K562 (cell line): ENCODE measurements at regions not wholly inside any gene's neighbourhood (a gene's known extent, or its start where the extent isn't known, plus 50 kb on each side); places are given as distances from the start of the nearest gene placed in this dataset.

ENCODE experiments used
- ATAC-seq: fragments of 200-7000 bp; cut with Tn5 transposase; 3 replicates; pipeline ENCODE4 v1.9.1; 2020; ENCODE audit warnings: moderate library complexity
- BruUV-seq: library from RNA; stranded (reverse); fragments of 400-500 nt; replicated peaks from 2 replicates; lab custom pipeline; 2021; lab: Mats Ljungman, UMichigan
- CTCF ChIA-PET: fragments of 300-600 bp; formaldehyde crosslinking; extraction: SDS; loops from one replicate; lab custom pipeline; 2021; ENCODE audit warnings: low intra/inter-chr PET ratio; lab: Yijun Ruan, JAX
- POLR2A ChIA-PET: fragments of 300-600, 350-650 bp; sonication (Branson Sonifier 250); formaldehyde crosslinking; extraction: SDS; loops from one replicate; lab custom pipeline; 2021; ENCODE audit warnings: antibody characterized with exemption, inconsistent platforms; lab: Yijun Ruan, JAX
- DNase-seq, 4 experiments: peaks; one replicate each; pipeline versions ENCODE4 v3.0.0 to v3.0.0-alpha.2; 2011 to 2018; ENCODE audit warnings: low spot score in 3 of 4, mixed read lengths in 3 of 4; ENCODE audit errors: extremely low read depth in 1 of 4
- FAIRE-seq: peaks from 2 replicates; lab custom pipeline; 2011; peaks lifted over from hg19 to GRCh38; lab: Jason Lieb, UNC
- H2AFZ ChIP-seq: 2 replicates; pipeline ENCODE4 v1.6.0; 2011; ENCODE audit warnings: low read depth, low read length, control low read depth, inconsistent platforms
- H3K27ac ChIP-seq: fragments of 200-600 bp; 3 replicates; pipeline ENCODE4 v1.8.0; 2011; ENCODE audit warnings: low read depth, mild to moderate bottlenecking, control low read depth, inconsistent platforms, low read length, moderate library complexity, mixed read lengths; ENCODE audit errors: extremely low read depth
- H3K27me3 ChIP-seq, 2 experiments: fragments of 300-600 bp in 1 of 2; 2 replicates in 1 of 2; 3 replicates in 1 of 2; pipeline versions ENCODE4 v1.6.0 to v1.8.0; 2011; ENCODE audit warnings: inconsistent platforms in 2 of 2, low read length in 2 of 2, mild to moderate bottlenecking in 1 of 2, mixed read lengths in 1 of 2, moderate library complexity in 1 of 2; ENCODE audit not compliant: control insufficient read depth in 2 of 2, insufficient read depth in 2 of 2
- H3K36me3 ChIP-seq: fragments of 300-600 bp; 3 replicates; pipeline ENCODE4 v1.8.0; 2011; ENCODE audit warnings: mild to moderate bottlenecking, low read length, inconsistent platforms; ENCODE audit not compliant: control insufficient read depth, insufficient read depth
- H3K4me1 ChIP-seq, 2 experiments: fragments of 200-600 bp in 1 of 2; replicated peaks in 1 of 2; 2 replicates in 1 of 2; 3 replicates in 1 of 2; pipeline versions ENCODE4 v1.5.1 to v1.8.0; 2011; ENCODE audit warnings: inconsistent platforms in 2 of 2, low read length in 2 of 2, mild to moderate bottlenecking in 1 of 2, mixed read lengths in 1 of 2, moderate library complexity in 1 of 2; ENCODE audit not compliant: control insufficient read depth in 2 of 2, insufficient read depth in 2 of 2
- H3K4me2 ChIP-seq: 2 replicates; pipeline ENCODE4 v1.6.1; 2011; ENCODE audit warnings: low read length, control low read depth, inconsistent platforms, mixed read lengths; ENCODE audit not compliant: insufficient read depth
- H3K4me3 ChIP-seq: fragments of 200-600 bp; sonication (generic), shearing (Covaris generic); 2 replicates; pipeline ENCODE4 v1.5.1; 2016; ENCODE audit warnings: control low read depth, inconsistent platforms
- H3K79me2 ChIP-seq: fragments of 200-600 bp; 3 replicates; pipeline ENCODE4 v1.8.0; 2011; ENCODE audit warnings: low read length, inconsistent platforms; ENCODE audit not compliant: control insufficient read depth, insufficient read depth
- H3K9ac ChIP-seq, 2 experiments: 2 replicates each; pipeline versions ENCODE4 v1.6.0 to v1.6.1; 2011; ENCODE audit warnings: low read depth in 2 of 2, low read length in 2 of 2, control low read depth in 1 of 2, inconsistent platforms in 1 of 2, mild to moderate bottlenecking in 1 of 2, mixed read lengths in 1 of 2; ENCODE audit not compliant: insufficient read depth in 1 of 2
- H3K9me1 ChIP-seq: one replicate; pipeline ENCODE4 v1.6.0; 2011; ENCODE audit warnings: inconsistent platforms, mild to moderate bottlenecking, low read length, moderate library complexity; ENCODE audit not compliant: control insufficient read depth, insufficient read depth
- H3K9me3 ChIP-seq: replicated peaks from 2 replicates; pipeline ENCODE4 v1.5.1; 2011; ENCODE audit warnings: low read depth, low read length, inconsistent platforms; ENCODE audit not compliant: control insufficient read depth, insufficient read depth
- H4K20me1 ChIP-seq: replicated peaks from 2 replicates; pipeline ENCODE4 v1.6.1; 2011; ENCODE audit warnings: low read length, inconsistent platforms, mixed read lengths; ENCODE audit not compliant: control insufficient read depth, insufficient read depth
- BACH1 ChIP-seq: fragments of 200-800 bp; sonication (Bioruptor generic); IDR thresholded peaks from 2 replicates; pipeline ENCODE4 v1.6.1; 2016; ENCODE audit warnings: missing genetic modification characterization, missing compliant biosample characterization
- ZBTB34 ChIP-seq: fragments of 250-450 bp; sonication (Bioruptor Pico); IDR thresholded peaks from 2 replicates; pipeline ENCODE4 v1.8.0; 2021; ENCODE audit warnings: mild to moderate bottlenecking, moderate library complexity
- WGBS: fragments of 100-300 bp; shearing (Covaris generic); methylation state at CpG from one replicate; pipeline ENCODE4 v1.1.6; 2016; ENCODE audit warnings: low coverage, mixed read lengths; ENCODE audit not compliant: insufficient coverage; ENCODE audit errors: missing lambda C conversion rate; 5-methylcytosine and 5-hydroxymethylcytosine counted together
- in situ Hi-C: fragments of 300-500 bp; cut with MboI; formaldehyde crosslinking; loops from 4 replicates; pipeline ENCODE4 v1.15.0; 2018; ENCODE audit warnings: inconsistent platforms, mixed read lengths
- intact Hi-C: fragments of 100-400 bp; cut with micrococcal nuclease; formaldehyde crosslinking; loops from 2 replicates; pipeline ENCODE4 v1.14.2; 2022
- TF ChIP-seq, protein P1 (sequence below): fragments of 450-650 bp; formaldehyde crosslinking; IDR thresholded peaks from 2 replicates; pipeline ENCODE4 v1.4.0; 2022; ENCODE audit warnings: missing genetic modification characterization

- peaks cover 0 to 18% of the 10 kb centered on the region in 2 experiments; a peak in 2 of 5 replicates for H3K4me1 ChIP-seq
- ChIA-PET CTCF (no interaction called here), POLR2A (no interaction called here)
- intact Hi-C loops: no loop called here
- no peak for DNase-seq
- no peaks in the 10 kb centered on the region for H3K9me3 ChIP-seq
- H2AFZ ChIP-seq: no peak overlapping the region
- no TSS peak for BruUV-seq
- H3K4me3 ChIP-seq: no peak overlapping the region
- FAIRE-seq: no peak
- WGBS: 57% methylated on average over 1 of the region's 2 CpGs
- H3K36me3 ChIP-seq: no peaks in the 10 kb centered on the region
- in situ Hi-C loops: no loop called here
- TF ChIP-seq, protein P1, sequence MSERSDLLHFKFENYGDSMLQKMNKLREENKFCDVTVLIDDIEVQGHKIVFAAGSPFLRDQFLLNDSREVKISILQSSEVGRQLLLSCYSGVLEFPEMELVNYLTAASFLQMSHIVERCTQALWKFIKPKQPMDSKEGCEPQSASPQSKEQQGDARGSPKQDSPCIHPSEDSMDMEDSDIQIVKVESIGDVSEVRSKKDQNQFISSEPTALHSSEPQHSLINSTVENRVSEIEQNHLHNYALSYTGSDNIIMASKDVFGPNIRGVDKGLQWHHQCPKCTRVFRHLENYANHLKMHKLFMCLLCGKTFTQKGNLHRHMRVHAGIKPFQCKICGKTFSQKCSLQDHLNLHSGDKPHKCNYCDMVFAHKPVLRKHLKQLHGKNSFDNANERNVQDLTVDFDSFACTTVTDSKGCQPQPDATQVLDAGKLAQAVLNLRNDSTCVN (CRISPR knock-in tag): no peak
- TF ChIP-seq BACH1 (tag) (no peak), ZBTB34 (CRISPR knock-in tag) (no peak)
- TF ChIP-seq, all 486 proteins: peak for 0
- Histone ChIP-seq H3K27me3 (peaks cover 2 to 21% of the 10 kb centered on the region in 2 experiments; a peak in 2 of 5 replicates), H3K27ac (no peak overlapping the region), H3K79me2 (no peaks in the 10 kb centered on the region), H3K9ac (no peak overlapping the region), H4K20me1 (no peaks in the 10 kb centered on the region), H3K4me2 (no peak overlapping the region), H3K9me1 (no peaks in the 10 kb centered on the region)
- ATAC-seq: no peak
Observed at GRCh38 chr3:71917545-71917944, 132.6 kb upstream of the PROK2 start.
